Mesothelial cell of epicardium (in vitro differentiated cells): ENCODE measurements at regions not wholly inside any gene's neighbourhood (a gene's known extent, or its start where the extent isn't known, plus 50 kb on each side); places are given as distances from the start of the nearest gene placed in this dataset.
"Not testable (repeated sequence)": the region's sequence is repeated elsewhere in the genome, so short reads cannot be mapped to it uniquely, and the experiment has no call there.

Experiments
- DNase-seq, 2 experiments: peaks; one replicate each; pipeline ENCODE4 v3.0.0; 2021; ENCODE audit warnings: low spot score in 2 of 2; ENCODE audit not compliant: unreplicated experiment in 2 of 2
- H3K27ac Mint-ChIP-seq: 2 replicates; pipeline ENCODE4 v1.8.0; 2021; ENCODE audit warnings: mixed read lengths
- H3K27me3 Mint-ChIP-seq: 2 replicates; pipeline ENCODE4 v1.8.0; 2021; ENCODE audit warnings: low read depth, mixed read lengths
- H3K36me3 Mint-ChIP-seq: 2 replicates; pipeline ENCODE4 v1.8.0; 2021; ENCODE audit warnings: mixed read lengths
- H3K4me1 Mint-ChIP-seq: 2 replicates; pipeline ENCODE4 v1.8.0; 2021; ENCODE audit warnings: mixed read lengths
- H3K4me3 Mint-ChIP-seq: 2 replicates; pipeline ENCODE4 v1.8.0; 2021; ENCODE audit warnings: mild to moderate bottlenecking, moderate library complexity, mixed read lengths
- H3K9me3 Mint-ChIP-seq: 2 replicates; pipeline ENCODE4 v1.8.0; 2021; ENCODE audit warnings: mixed read lengths
- CTCF ChIP-seq: fragments of 200-600 bp; sonication (generic); IDR thresholded peaks from one replicate; pipeline ENCODE4 v1.5.0; 2021; ENCODE audit warnings: antibody characterized with exemption; ENCODE audit not compliant: unreplicated experiment

GRCh38 chr10:6802759-6803426, 222.8 kb upstream of the PRKCQ start:
- Mint-ChIP-seq H3K27me3 (peaks cover 14% of the 10 kb centered on the region), H3K4me3 (no peak overlapping the region), H3K36me3 (no peaks in the 10 kb centered on the region), H3K27ac (no peak overlapping the region), H3K9me3 (peaks cover 4% of the 10 kb centered on the region), H3K4me1 (no peaks in the 10 kb centered on the region)
- DNase-seq, result no peak
- TF ChIP-seq CTCF, result no peak

GRCh38 chr10:6796231-6796630, 216.2 kb upstream of the PRKCQ start:
- H3K4me1 Mint-ChIP-seq, result peaks cover 7% of the 10 kb centered on the region

GRCh38 chr10:6795541-6795940, 215.5 kb upstream of the PRKCQ start:
- Mint-ChIP-seq H3K9me3 (no peaks in the 10 kb centered on the region), H3K4me1 (peaks cover 7% of the 10 kb centered on the region), H3K4me3 (no peak overlapping the region), H3K27me3 (peaks cover 15% of the 10 kb centered on the region), H3K27ac (no peak overlapping the region), H3K36me3 (no peaks in the 10 kb centered on the region)
- no peak for TF ChIP-seq CTCF
- no peak for DNase-seq

More at GRCh38 chr10:6796231-6796630, 216.2 kb upstream of the PRKCQ start:
- Mint-ChIP-seq H3K9me3 (no peaks in the 10 kb centered on the region), H3K27me3 (peaks cover 17% of the 10 kb centered on the region), H3K27ac (no peak overlapping the region), H3K4me3 (no peak overlapping the region), H3K36me3 (no peaks in the 10 kb centered on the region)
- no peak for DNase-seq
- no peak for TF ChIP-seq CTCF

- H3K27ac Mint-ChIP-seq, H3K36me3 Mint-ChIP-seq, H3K9me3 Mint-ChIP-seq, H3K4me1 Mint-ChIP-seq, H3K4me3 Mint-ChIP-seq, DNase-seq: not testable (repeated sequence)
- peaks cover 15% of the 10 kb centered on the region for H3K27me3 Mint-ChIP-seq
Observed at GRCh38 chr10:6794841-6795240, 214.8 kb upstream of the PRKCQ start.

GRCh38 chr10:6794441-6794840, 214.4 kb upstream of the PRKCQ start:
- no peak overlapping the region for H3K4me3 Mint-ChIP-seq
- no peaks in the 10 kb centered on the region for H3K36me3 Mint-ChIP-seq
- H3K27ac Mint-ChIP-seq, result no peak overlapping the region
- no peaks in the 10 kb centered on the region for H3K9me3 Mint-ChIP-seq
- H3K27me3 Mint-ChIP-seq, result peaks cover 15% of the 10 kb centered on the region
- TF ChIP-seq CTCF, result no peak
- no peak for DNase-seq
- peaks cover 7% of the 10 kb centered on the region for H3K4me1 Mint-ChIP-seq

GRCh38 chr10:6788731-6789130, 208.7 kb upstream of the PRKCQ start:
- DNase-seq, result no peak
- Mint-ChIP-seq H3K4me1 (no peaks in the 10 kb centered on the region), H3K9me3 (no peaks in the 10 kb centered on the region), H3K27ac (no peak overlapping the region), H3K4me3 (no peak overlapping the region), H3K27me3 (peaks cover 11% of the 10 kb centered on the region), H3K36me3 (no peaks in the 10 kb centered on the region)
- TF ChIP-seq CTCF, result no peak
